HG02973 (cell line): ENCODE measurements at regions not wholly inside any gene's neighbourhood (a gene's known extent, or its start where the extent isn't known, plus 50 kb on each side); places are given as distances from the start of the nearest gene placed in this dataset.

Source experiments
- ATAC-seq: cut with Tn5 transposase; IDR thresholded peaks from one replicate; pipeline ENCODE4 v1.9.1; 2021; ENCODE audit warnings: moderate library complexity; ENCODE audit not compliant: unreplicated experiment

GRCh38 chr11:32316232-32316631 is 119.1 kb downstream of the WT1 start:
- ATAC-seq, result no peak

- ATAC-seq, result no peak
Measured at GRCh38 chr11:32316858-32317642, 118.3 kb downstream of the WT1 start.

- ATAC-seq, result no peak
Measured at GRCh38 chr11:32317643-32318042, 117.7 kb downstream of the WT1 start.

GRCh38 chr11:32318071-32319055 is 117.0 kb downstream of the WT1 start:
- ATAC-seq, result no peak

- no peak for ATAC-seq
Measured at GRCh38 chr11:32323814-32324130, 111.6 kb downstream of the WT1 start.

- no peak for ATAC-seq
Measured at GRCh38 chr11:32325187-32325586, 110.2 kb downstream of the WT1 start.

- ATAC-seq, result no peak
Measured at GRCh38 chr11:32325725-32326124, 109.6 kb downstream of the WT1 start.

GRCh38 chr11:32326522-32326921 is 108.8 kb downstream of the WT1 start:
- no peak for ATAC-seq

GRCh38 chr11:32328392-32328791 is 106.9 kb downstream of the WT1 start:
- ATAC-seq, result no peak

- ATAC-seq, result no peak
Measured at GRCh38 chr11:32331098-32331497, 104.2 kb downstream of the WT1 start.

GRCh38 chr11:32331792-32332191 is 103.5 kb downstream of the WT1 start:
- no peak for ATAC-seq

- no peak for ATAC-seq
Measured at GRCh38 chr11:32332990-32333319, 102.4 kb downstream of the WT1 start.

GRCh38 chr11:32333320-32333991 is 101.9 kb downstream of the WT1 start:
- no peak for ATAC-seq

- no peak for ATAC-seq
Measured at GRCh38 chr11:32334822-32335221, 100.5 kb downstream of the WT1 start.
